ENCODE measurements at regions not wholly inside any gene's neighbourhood (a gene's known extent, or its start where the extent isn't known, plus 50 kb on each side); places are given as distances from the start of the nearest gene placed in this dataset.

DNA sequence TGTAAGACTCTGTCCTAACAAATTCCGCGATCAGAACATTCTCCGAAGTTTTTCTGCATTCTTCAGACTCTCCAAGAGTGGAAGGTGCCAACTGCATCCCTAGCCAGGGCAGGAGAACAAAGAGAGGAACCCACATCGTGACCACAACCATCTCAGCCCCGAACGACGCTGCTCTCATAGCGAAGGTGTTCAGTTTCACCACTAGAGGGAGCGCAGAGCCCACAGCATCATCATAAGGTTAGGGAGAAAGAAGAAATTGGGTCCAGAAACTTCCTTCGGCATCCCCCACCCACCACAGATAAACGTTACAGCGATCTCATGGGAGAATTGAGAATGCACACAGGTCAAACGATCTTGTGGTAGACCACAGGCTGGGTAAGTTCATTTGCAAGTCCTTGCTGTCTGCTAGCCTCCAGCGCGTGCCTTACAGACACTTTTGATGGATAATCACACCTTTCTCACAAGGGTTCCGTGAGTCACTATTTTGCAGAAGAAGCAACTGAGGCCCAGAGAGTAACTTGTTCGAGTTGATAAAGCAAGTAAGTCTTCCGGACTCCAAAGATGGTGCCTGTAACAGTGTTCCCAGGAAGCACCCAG is 53.7 kb upstream of the ARL4C start (continued):
- TF ChIP-seq ZNF398 (tag by site-specific recombination; IDR thresholded peaks at IDR 0.05) (no peak), INSM2 (tag by site-specific recombination; IDR thresholded peaks at IDR 0.05) (no peak), ZNF596 (tag by site-specific recombination; IDR thresholded peaks at IDR 0.05) (no peak), ZNF548 (tag by site-specific recombination; IDR thresholded peaks at IDR 0.05) (no peak), CTCF (tag by site-specific recombination; IDR thresholded peaks at IDR 0.05) (peak; percentile 83), ZNF175 (tag by site-specific recombination; IDR thresholded peaks at IDR 0.05) (no peak), ZNF768 (tag by site-specific recombination; IDR thresholded peaks at IDR 0.05) (no peak), ZBTB8A (tag by site-specific recombination; IDR thresholded peaks at IDR 0.05) (no peak), MYNN (tag by site-specific recombination; IDR thresholded peaks at IDR 0.05; ENCODE audit: borderline replicate concordance) (no peak), ZBTB17 (tag by site-specific recombination; IDR thresholded peaks at IDR 0.05) (no peak), ZNF248 (tag by site-specific recombination; IDR thresholded peaks at IDR 0.05) (no peak), ZBTB48 (tag by site-specific recombination; IDR thresholded peaks at IDR 0.05) (0 out of 2 replicates have a peak, but pooled peaks have one; percentile 14), SCRT2 (tag by site-specific recombination; IDR thresholded peaks at IDR 0.05) (no peak), OSR2 (tag by site-specific recombination; IDR thresholded peaks at IDR 0.05) (no peak), ZNF23 (tag by site-specific recombination; IDR thresholded peaks at IDR 0.05; ENCODE audit: borderline replicate concordance) (no peak), SP3 (tag by site-specific recombination; IDR thresholded peaks at IDR 0.05) (no peak), ZNF311 (tag by site-specific recombination; IDR thresholded peaks at IDR 0.05; ENCODE audit: borderline replicate concordance) (no peak), ZNF830 (tag by site-specific recombination; IDR thresholded peaks at IDR 0.05; ENCODE audit: low read depth) (no peak), ZNF510 (tag by site-specific recombination; IDR thresholded peaks at IDR 0.05; ENCODE audit: insufficient replicate concordance) (no peak), HOXC10 (CRISPR knock-in tag; IDR thresholded peaks at IDR 0.05) (no peak), ZFHX2 (tag by site-specific recombination; conservative IDR thresholded peaks at IDR 0.05) (no peak), ZNF521 (tag by site-specific recombination; IDR thresholded peaks at IDR 0.05) (no peak), KLF1 (tag by site-specific recombination; IDR thresholded peaks at IDR 0.05) (no peak), ZNF133 (tag by site-specific recombination; IDR thresholded peaks at IDR 0.05) (no peak), TRIM28 (IDR thresholded peaks at IDR 0.05; ENCODE audit: borderline replicate concordance, low read length) (no peak; the same call in 1 of the 2 replicates), WT1 (tag by site-specific recombination; IDR thresholded peaks at IDR 0.05) (no peak), ZNF132 (tag by site-specific recombination; IDR thresholded peaks at IDR 0.05; ENCODE audit: borderline replicate concordance) (no peak), ZNF366 (tag by site-specific recombination; conservative IDR thresholded peaks at IDR 0.05) (0 out of 2 replicates have a peak, but pooled peaks have one; percentile 8), ZNF24 (tag by site-specific recombination; IDR thresholded peaks at IDR 0.05) (no peak), ZBTB21 (tag by site-specific recombination; IDR thresholded peaks at IDR 0.05) (no peak)
- TF ChIP-seq, protein P1, sequence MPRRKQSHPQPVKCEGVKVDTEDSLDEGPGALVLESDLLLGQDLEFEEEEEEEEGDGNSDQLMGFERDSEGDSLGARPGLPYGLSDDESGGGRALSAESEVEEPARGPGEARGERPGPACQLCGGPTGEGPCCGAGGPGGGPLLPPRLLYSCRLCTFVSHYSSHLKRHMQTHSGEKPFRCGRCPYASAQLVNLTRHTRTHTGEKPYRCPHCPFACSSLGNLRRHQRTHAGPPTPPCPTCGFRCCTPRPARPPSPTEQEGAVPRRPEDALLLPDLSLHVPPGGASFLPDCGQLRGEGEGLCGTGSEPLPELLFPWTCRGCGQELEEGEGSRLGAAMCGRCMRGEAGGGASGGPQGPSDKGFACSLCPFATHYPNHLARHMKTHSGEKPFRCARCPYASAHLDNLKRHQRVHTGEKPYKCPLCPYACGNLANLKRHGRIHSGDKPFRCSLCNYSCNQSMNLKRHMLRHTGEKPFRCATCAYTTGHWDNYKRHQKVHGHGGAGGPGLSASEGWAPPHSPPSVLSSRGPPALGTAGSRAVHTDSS (tag by site-specific recombination; IDR thresholded peaks at IDR 0.05) = no peak
- TF ChIP-seq, protein P2, sequence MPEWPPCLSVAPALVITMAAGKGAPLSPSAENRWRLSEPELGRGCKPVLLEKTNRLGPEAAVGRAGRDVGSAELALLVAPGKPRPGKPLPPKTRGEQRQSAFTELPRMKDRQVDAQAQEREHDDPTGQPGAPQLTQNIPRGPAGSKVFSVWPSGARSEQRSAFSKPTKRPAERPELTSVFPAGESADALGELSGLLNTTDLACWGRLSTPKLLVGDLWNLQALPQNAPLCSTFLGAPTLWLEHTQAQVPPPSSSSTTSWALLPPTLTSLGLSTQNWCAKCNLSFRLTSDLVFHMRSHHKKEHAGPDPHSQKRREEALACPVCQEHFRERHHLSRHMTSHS (tag by site-specific recombination; IDR thresholded peaks at IDR 0.05) = no peak

All from HEK293 (cell line).